GM12878 (cell line): ENCODE measurements at regions not wholly inside any gene's neighbourhood (a gene's known extent, or its start where the extent isn't known, plus 50 kb on each side); places are given as distances from the start of the nearest gene placed in this dataset.

Experiments used
- ATAC-seq: fragments of 200-7000 bp; cut with Tn5 transposase; 3 replicates; pipeline ENCODE4 v1.9.1; 2020; ENCODE audit warnings: mild to moderate bottlenecking, moderate library complexity
- BruUV-seq: library from RNA; stranded (reverse); fragments of 400-500 nt; replicated peaks from 2 replicates; lab custom pipeline; 2021; lab: Mats Ljungman, UMichigan
- CTCF ChIA-PET: fragments of 300-600 bp; sonication (Branson Sonifier 250); formaldehyde crosslinking; extraction: SDS; loops from one replicate; lab custom pipeline; 2021; ENCODE audit warnings: inconsistent platforms; lab: Yijun Ruan, JAX
- POLR2A ChIA-PET: fragments of 350-600 bp; formaldehyde crosslinking; extraction: SDS; loops from one replicate; lab custom pipeline; 2021; ENCODE audit warnings: inconsistent platforms; lab: Charles Lee
- RAD21 ChIA-PET: fragments of 300-600 bp; sonication (Branson Sonifier 250); formaldehyde crosslinking; loops from one replicate; lab custom pipeline; 2023; ENCODE audit warnings: antibody characterized with exemption; ENCODE audit not compliant: unreplicated experiment; lab: Charles Lee
- SMC1A ChIA-PET: fragments of 300-600 bp; sonication (Branson Sonifier 250); formaldehyde crosslinking; loops from one replicate; lab custom pipeline; 2023; ENCODE audit not compliant: unreplicated experiment, uncharacterized antibody; lab: Charles Lee
- DNase-seq: peaks from one replicate; pipeline ENCODE4 v3.0.0-alpha.2; 2011; ENCODE audit warnings: low read depth, low spot score
- FAIRE-seq: peaks from 3 replicates; lab custom pipeline; 2011; peaks lifted over from hg19 to GRCh38; lab: Jason Lieb, UNC
- H2AFZ ChIP-seq: 2 replicates; pipeline ENCODE4 v1.6.0; 2011; ENCODE audit warnings: low read depth, low read length, control low read depth; ENCODE audit not compliant: control insufficient read depth
- H3K27ac ChIP-seq: 2 replicates; pipeline ENCODE4 v1.5.1; 2011; ENCODE audit warnings: control low read depth; ENCODE audit not compliant: control insufficient read depth, insufficient read depth
- H3K27me3 ChIP-seq, 2 experiments: replicated peaks in 1 of 2; 2 replicates each; pipeline versions ENCODE4 v1.6.0 to v1.6.1; 2011; ENCODE audit warnings: low read length in 1 of 2; ENCODE audit not compliant: control insufficient read depth in 2 of 2, insufficient read depth in 2 of 2
- H3K36me3 ChIP-seq, 2 experiments: 2 replicates each; pipeline ENCODE4 v1.5.1; 2011; ENCODE audit warnings: low read length in 1 of 2; ENCODE audit not compliant: control insufficient read depth in 2 of 2, insufficient read depth in 2 of 2
- H3K4me1 ChIP-seq: 2 replicates; pipeline ENCODE4 v1.6.1; 2011; ENCODE audit warnings: mild to moderate bottlenecking, low read length, moderate library complexity, mixed read lengths; ENCODE audit not compliant: control insufficient read depth, insufficient read depth
- H3K4me2 ChIP-seq: 2 replicates; pipeline ENCODE4 v1.6.0; 2011; ENCODE audit warnings: control low read depth; ENCODE audit not compliant: control insufficient read depth, insufficient read depth
- H3K4me3 ChIP-seq: fragments of 200-600 bp; sonication (generic); 2 replicates; pipeline ENCODE4 v1.5.1; 2016
- H3K79me2 ChIP-seq: 2 replicates; pipeline ENCODE4 v1.6.0; 2011; ENCODE audit warnings: low read length; ENCODE audit not compliant: control insufficient read depth, insufficient read depth
- H3K9ac ChIP-seq: 2 replicates; pipeline ENCODE4 v1.8.0; 2011; ENCODE audit warnings: low read length, control low read depth, mixed read lengths; ENCODE audit not compliant: control insufficient read depth, insufficient read depth
- H3K9me3 ChIP-seq: replicated peaks from 3 replicates; pipeline ENCODE4 v1.5.1; 2011; ENCODE audit warnings: mild to moderate bottlenecking, low read length; ENCODE audit not compliant: control insufficient read depth, insufficient read depth
- H4K20me1 ChIP-seq: 2 replicates; pipeline ENCODE4 v1.6.0; 2011; ENCODE audit not compliant: control insufficient read depth, insufficient read depth
- ATF2 ChIP-seq: IDR thresholded peaks from 2 replicates; pipeline ENCODE4 v1.6.1; 2012; ENCODE audit warnings: low read length, inconsistent platforms
- EZH2 ChIP-seq: IDR thresholded peaks from 2 replicates; pipeline ENCODE4 v1.6.1; 2012; ENCODE audit warnings: low read depth, mild to moderate bottlenecking, control low read depth, inconsistent platforms, low read length, borderline replicate concordance; ENCODE audit not compliant: control insufficient read depth
- JUNB ChIP-seq: IDR thresholded peaks from 2 replicates; pipeline ENCODE4 v1.6.1; 2016; ENCODE audit warnings: antibody characterized with exemption, mild to moderate bottlenecking
- PBX3 ChIP-seq: IDR thresholded peaks from 2 replicates; pipeline ENCODE4 v1.6.1; 2011; ENCODE audit warnings: mild to moderate bottlenecking, low read depth, low read length, moderate library complexity; ENCODE audit not compliant: insufficient replicate concordance
- RUNX3 ChIP-seq: IDR thresholded peaks from 2 replicates; pipeline ENCODE4 v1.6.1; 2012; ENCODE audit warnings: low read length, inconsistent platforms
- SIX5 ChIP-seq: IDR thresholded peaks from 2 replicates; pipeline ENCODE4 v1.6.1; 2011; ENCODE audit warnings: mild to moderate bottlenecking, low read depth, low read length, moderate library complexity; ENCODE audit not compliant: severe bottlenecking
- WGBS: methylation state at CpG from one replicate; pipeline ENCODE4 v1.1.6; 2016; ENCODE audit warnings: low lambda C conversion rate; ENCODE audit not compliant: insufficient replicate concordance, insufficient coverage; ENCODE audit errors: missing lambda C conversion rate; 5-methylcytosine and 5-hydroxymethylcytosine counted together
- in situ Hi-C: fragments of 300-500 bp; cut with MboI; formaldehyde crosslinking; loops from 9 replicates; pipeline ENCODE4 v1.14.3; 2018; ENCODE audit warnings: mixed read lengths
- intact Hi-C: fragments of 100-400 bp; cut with micrococcal nuclease; formaldehyde crosslinking; loops from one replicate; pipeline ENCODE4 v1.14.2; 2022; ENCODE audit not compliant: unreplicated experiment
- TF ChIP-seq, protein P1 (sequence below), 3 experiments: IDR thresholded peaks in 2 of 3; conservative IDR thresholded peaks in 1 of 3; 2 replicates each; pipeline ENCODE4 v1.5.1; 2011; ENCODE audit warnings: low read depth in 3 of 3, low read length in 3 of 3, mild to moderate bottlenecking in 3 of 3, control low read depth in 2 of 3, moderate library complexity in 2 of 3, inconsistent platforms in 1 of 3, mixed read lengths in 1 of 3; ENCODE audit not compliant: control insufficient read depth in 2 of 3, insufficient read depth in 1 of 3; ENCODE audit errors: extremely low read depth in 1 of 3

DNA sequence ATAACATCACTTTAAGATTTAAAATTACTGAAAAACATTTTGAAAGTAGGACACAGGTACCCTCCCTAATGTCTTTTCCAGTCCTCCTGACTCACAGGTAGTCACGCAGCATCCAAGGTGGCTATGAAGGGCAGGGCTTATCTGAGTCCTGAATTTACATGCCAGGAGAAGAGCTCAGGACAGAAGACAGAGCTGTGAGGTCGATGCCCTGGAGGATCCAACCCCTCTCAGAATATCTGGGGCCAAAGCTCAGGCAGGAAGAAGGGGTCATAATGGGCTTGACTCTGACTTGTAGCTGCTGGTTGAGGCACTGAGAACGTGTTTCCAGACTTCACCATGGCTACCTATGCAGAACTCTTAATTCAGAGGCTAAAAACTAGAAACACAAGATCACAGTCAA is 177.5 kb downstream of the AASDH start:
- WGBS = 15% methylated on average over 3 of the region's 3 CpGs
- in situ Hi-C loops = no loop called here
- ChIA-PET SMC1A (no interaction called here), CTCF (no interaction called here), POLR2A (no interaction called here), RAD21 (no interaction called here)
- Histone ChIP-seq H3K27ac (no peak overlapping the region), H3K27me3 (no peaks in the 10 kb centered on the region), H3K9ac (no peak overlapping the region), H2AFZ (no peak overlapping the region), H3K4me2 (no peak overlapping the region), H4K20me1 (no peaks in the 10 kb centered on the region), H3K79me2 (no peaks in the 10 kb centered on the region), H3K4me3 (no peak overlapping the region), H3K36me3 (no peaks in the 10 kb centered on the region), H3K9me3 (no peaks in the 10 kb centered on the region; the same call in 1 of the 3 replicates), H3K4me1 (no peaks in the 10 kb centered on the region)
- TF ChIP-seq ATF2 (no peak), SIX5 (no peak), RUNX3 (no peak), EZH2 (no peak), PBX3 (no peak), JUNB (no peak)
- TF ChIP-seq, protein P1, sequence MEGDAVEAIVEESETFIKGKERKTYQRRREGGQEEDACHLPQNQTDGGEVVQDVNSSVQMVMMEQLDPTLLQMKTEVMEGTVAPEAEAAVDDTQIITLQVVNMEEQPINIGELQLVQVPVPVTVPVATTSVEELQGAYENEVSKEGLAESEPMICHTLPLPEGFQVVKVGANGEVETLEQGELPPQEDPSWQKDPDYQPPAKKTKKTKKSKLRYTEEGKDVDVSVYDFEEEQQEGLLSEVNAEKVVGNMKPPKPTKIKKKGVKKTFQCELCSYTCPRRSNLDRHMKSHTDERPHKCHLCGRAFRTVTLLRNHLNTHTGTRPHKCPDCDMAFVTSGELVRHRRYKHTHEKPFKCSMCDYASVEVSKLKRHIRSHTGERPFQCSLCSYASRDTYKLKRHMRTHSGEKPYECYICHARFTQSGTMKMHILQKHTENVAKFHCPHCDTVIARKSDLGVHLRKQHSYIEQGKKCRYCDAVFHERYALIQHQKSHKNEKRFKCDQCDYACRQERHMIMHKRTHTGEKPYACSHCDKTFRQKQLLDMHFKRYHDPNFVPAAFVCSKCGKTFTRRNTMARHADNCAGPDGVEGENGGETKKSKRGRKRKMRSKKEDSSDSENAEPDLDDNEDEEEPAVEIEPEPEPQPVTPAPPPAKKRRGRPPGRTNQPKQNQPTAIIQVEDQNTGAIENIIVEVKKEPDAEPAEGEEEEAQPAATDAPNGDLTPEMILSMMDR (IDR thresholded peaks at IDR 0.05 in 2 of 3, conservative IDR thresholded peaks at IDR 0.05 in 1 of 3; ENCODE audit: control insufficient read depth in 2 of 3, extremely low read depth in 1 of 3, insufficient read depth in 1 of 3, low read depth in 3 of 3, low read length in 3 of 3) = no peak
- ATAC-seq (no peak), DNase-seq (no peak), FAIRE-seq (no peak)
- BruUV-seq = no TSS peak
- intact Hi-C loops = no loop called here
